Fibroblast of skin of right biceps (primary cell): ENCODE measurements at regions not wholly inside any gene's neighbourhood (a gene's known extent, or its start where the extent isn't known, plus 50 kb on each side); places are given as distances from the start of the nearest gene placed in this dataset.

Experiments used
- DNase-seq: peaks from one replicate; pipeline ENCODE4 v3.0.0-alpha.2; 2013

DNA sequence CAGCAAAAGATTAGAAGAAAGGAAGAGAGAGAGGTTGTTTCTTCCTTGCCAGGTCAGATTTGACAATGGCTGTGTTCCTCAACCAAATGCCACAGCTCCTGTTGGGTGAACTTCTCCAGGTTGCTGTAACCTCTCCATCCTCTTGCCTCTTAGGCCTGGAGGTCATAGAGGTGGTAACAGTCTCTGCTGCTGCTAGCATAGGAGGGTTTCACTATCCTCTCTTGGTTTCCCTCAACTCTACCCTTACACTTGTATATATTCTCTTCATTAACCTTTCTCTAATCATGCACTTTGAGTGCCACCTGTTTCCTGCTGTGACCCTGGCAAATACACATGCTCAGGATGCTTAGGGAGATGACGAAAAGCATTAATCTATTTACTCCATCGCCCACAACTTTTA is 67.7 kb upstream of the HIF1A start:
- DNase-seq: no peak

GRCh38 chr14:61628016-61628725 is 67.1 kb upstream of the HIF1A start:
- no peak for DNase-seq

DNA sequence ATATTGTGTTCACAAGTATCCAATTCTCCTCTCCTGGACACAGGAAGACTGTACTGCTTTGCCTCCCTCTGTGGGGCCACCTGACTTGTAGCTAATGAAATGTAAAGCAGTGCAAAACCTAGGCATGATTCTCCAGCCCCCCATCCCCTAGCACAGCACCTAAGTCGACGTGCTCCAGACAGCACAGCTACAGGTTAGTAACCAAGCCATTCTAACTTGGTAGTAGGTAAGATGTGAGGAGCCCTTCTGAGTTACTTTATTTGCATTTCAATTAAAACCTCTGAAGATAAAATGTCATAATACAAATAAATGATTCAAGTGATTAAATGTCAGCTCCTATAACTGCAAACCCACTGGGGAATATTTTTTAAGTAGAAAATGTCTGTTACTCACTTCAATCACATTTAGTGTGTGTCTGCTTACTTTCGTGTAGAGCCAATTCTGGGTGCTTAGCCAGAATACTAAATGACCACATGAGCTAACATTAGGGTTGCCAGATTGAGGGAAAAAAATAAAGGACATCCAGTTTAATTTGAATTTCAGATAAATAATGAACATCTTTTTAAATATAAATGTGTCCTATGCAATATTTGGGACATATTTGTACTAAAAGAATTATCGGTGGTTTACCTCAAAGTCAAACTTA is 64.8 kb upstream of the HIF1A start:
- DNase-seq: no peak

GRCh38 chr14:61631045-61631687 is 64.1 kb upstream of the HIF1A start:
- no peak for DNase-seq

DNA sequence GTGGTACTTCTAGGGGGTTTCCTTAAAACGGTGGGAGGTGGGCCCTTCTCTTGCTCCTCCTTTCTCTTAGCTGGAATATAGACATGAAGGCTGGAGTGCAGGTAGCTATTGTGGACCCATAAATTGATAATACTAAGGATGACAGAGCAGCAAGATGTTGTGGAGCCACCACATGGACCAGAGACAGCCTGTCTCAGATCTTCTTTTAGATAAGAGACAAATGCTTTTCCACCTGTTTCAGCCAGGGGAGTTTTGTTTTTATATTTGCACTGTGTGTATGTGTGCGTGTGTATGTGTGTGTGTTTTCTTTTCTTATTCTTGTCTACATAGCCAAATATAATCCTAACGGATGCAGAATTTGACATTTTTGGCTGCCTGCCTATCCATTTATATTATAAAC is 62.9 kb upstream of the HIF1A start:
- DNase-seq: no peak

GRCh38 chr14:61632807-61633206 is 62.5 kb upstream of the HIF1A start:
- no peak for DNase-seq

DNA sequence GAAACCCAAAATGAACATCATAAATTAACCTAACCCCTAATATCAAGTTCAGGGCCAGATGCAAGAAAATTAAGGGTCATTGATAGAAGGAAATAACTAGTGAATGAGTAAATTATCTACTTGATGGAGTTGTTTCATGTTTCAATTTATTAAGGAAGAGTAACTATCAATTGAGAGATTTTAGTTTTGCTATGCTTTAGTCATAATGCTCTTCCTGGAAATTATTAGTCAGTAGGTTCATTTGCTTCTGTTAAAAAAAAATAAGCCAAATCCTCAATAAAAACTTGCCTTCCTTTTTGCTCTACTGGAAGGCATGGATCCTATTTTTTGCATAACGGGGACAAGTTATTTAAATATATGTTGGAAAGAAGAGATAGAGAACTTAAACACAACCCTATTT is 59.0 kb upstream of the HIF1A start:
- DNase-seq: no peak

DNA sequence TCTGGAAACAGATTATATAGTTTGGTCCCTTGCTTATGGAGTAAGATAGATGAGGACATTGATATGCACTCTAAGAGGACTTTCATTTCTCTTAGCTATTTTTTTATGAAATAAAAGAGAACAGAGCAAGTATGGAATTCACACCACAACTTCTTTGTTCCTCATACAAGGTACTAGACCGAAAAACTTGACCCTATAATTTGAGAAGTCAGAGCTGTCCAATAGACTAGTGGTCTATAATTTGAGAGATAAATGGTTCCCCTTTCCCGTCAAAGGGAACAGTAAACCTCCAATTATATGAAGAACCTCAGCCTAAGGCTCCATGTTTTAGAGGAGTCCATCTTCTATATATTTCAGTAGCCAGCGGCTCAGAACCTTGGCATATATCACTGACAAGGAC is 58.5 kb upstream of the HIF1A start:
- no peak for DNase-seq

- no peak for DNase-seq
Observed at GRCh38 chr14:61638595-61639387, 56.5 kb upstream of the HIF1A start.

DNA sequence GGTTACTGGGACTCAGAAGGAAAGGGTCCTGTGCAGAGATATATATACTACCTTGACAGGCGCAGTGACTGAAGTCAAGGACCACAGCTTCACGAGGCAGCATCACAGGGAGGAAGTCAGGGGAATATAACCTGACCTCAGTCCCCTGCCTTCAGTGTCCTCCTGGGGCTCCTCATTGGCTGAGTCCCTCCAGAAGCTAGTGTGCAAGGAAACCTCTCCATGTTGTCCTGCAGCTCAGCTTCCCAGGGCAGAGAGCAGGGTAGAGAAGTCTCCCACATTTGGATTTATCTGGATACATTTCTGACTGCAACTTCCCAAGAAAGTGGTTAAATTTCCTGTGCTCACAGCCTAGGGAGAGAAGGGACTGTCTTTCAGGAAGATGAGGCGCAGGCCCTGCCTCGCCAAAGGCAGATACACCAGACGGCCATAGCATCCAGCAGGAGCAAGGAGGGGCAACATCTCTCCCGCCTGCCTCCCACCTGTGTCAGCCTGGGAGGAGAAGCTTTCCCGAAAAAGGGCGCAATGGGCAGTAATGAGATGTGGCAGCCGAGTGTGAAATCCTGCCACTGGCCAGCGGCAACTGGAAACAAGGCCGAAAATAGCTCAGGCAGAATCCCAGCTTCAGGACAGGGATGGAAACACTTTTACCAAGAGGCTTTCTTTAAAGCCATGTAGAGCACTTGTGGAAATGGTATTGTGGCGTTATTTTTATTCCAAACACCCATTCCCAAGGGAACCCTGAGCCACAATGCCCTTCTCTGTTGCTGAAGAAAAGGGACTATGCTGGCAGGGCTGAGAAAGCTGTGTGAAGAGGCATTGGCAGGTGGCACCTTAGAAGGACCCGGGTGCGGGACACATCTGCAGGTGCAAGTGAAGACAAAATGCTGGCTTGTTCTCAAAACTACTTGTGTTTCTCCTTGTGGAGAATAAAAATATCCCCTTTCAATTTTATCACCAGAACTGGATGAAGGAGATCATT is 54.9 kb upstream of the HIF1A start:
- no peak for DNase-seq

DNA sequence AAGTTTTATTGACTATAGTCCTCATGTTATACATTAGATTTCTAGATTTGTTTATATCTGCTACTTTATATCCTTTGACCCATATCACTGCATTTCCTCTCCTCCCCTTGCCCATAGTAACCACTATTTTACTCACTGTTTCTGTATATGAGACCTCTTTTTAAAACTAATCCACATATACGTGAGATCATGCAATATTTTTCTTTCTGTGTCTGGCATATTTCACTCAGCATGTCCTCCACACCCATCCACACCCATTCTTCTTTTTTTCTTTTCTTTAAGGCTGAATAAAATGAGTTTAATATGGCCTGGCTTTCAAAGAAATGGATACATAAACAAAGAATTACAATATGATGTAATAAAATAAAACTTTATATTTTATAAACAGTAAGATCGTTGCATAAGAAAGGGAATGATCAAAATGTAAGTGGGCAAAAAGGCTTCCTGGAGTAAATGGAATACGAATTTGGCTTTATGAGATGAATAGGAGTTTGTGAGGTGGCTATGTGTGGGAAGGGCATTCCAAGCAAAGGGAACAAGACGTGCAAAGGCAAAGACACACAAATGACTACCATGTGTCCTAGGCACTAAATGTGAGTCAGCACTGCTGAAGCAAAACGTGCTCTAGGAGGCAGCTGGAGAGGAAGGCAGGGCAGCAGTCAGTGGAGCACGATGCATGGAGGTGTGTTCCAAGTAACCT is 53.2 kb upstream of the HIF1A start:
- DNase-seq: peak; percentile 73

GRCh38 chr14:61642614-61642982 is 52.7 kb upstream of the HIF1A start:
- no peak for DNase-seq

DNA sequence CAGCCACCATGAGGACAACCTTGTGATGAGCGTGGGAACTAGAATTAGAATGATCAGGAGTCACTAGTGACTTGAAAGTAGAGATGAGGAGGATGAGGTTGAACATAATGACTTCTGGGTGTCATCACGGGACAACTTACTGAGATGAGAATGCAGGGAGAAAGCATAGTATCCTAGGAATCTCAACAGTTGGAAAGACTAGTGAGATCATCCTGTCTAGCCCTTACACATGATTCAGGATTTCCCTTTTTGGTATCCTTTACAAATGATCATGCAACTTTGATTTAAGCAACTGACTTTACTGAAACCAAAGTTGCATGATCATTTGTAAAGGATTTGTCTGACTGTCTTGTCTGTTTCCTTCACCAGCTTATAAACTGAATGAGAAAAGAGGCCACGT is 51.8 kb upstream of the HIF1A start:
- DNase-seq: peak; percentile 86

- no peak for DNase-seq
Observed at GRCh38 chr14:61644175-61644574, 51.1 kb upstream of the HIF1A start.

DNA sequence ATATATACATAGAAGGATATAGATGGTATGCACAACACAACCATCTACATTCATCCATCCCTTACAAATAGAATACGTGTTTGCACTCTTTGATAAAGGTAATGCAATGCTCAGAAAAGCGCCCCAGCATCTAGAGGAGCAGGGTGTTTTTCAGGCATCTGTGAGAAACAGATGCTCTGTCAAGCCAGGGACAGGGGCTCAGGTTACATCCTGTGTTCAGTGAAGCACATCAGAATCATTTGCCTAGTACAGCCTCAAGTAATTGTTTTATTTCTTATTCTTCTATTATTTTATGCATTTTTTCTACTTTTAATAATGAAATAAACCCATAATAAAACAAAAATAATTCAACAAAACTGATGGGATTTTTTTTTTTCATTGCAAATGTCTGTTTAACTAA is 50.5 kb upstream of the HIF1A start:
- DNase-seq: peak; percentile 33

DNA sequence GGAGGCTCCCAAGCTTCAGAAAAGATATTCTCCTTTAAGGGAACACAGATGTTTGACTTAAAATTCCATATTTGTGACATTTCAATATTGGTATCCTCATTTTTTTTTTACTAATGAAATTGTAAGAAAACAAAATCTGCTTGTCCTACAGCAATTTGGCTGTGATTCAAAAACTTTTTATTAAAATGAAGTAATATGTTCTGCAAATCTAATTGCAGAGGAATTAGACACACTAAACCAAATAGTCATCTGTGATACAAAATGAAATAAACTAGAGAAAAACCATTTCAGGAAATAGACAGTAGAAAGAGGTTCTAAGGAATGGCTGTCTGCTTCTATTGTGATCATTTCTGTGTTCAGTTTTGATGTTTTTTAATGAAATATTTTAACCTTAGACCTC is 50.1 kb upstream of the HIF1A start:
- no peak for DNase-seq
